ENCODE measurements at regions not wholly inside any gene's neighbourhood (a gene's known extent, or its start where the extent isn't known, plus 50 kb on each side); places are given as distances from the start of the nearest gene placed in this dataset.

DNA sequence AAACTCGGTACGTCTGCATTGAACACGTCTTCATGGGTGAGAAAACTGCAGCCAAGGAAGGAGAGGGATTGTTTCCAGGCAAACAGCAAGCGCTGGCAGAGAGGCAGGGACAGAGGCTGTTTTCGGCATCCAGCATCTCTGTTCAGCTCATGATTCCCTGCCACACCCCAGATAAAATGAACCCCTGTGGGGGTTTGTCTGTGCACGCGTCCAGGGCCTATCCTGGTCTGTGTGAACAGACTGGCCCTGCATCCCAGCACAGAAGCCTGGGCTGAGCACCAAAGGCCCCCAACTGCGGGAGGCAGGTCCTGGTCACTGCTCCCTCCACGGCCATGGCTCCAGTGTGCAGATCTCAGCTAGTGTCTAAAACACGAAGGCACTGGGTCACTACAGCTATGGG lies 83.3 kb upstream of the FAM20C start:
- Histone ChIP-seq H3K27ac (ENCODE audit: low read depth, low read length) (no peak overlapping the region), H3K4me3 (ENCODE audit: low read depth in 1 of 2, low read length in 2 of 2) (no peak overlapping the region), H3K27me3 (ENCODE audit: control insufficient read depth in 1 of 2, insufficient read depth in 2 of 2, low read length in 2 of 2) (peaks cover 0 to 3% of the 10 kb centered on the region in 2 donors), H3K4me1 (ENCODE audit: control insufficient read depth in 1 of 2, insufficient read depth in 2 of 2, low read length in 2 of 2) (no peaks in the 10 kb centered on the region), H3K36me3 (ENCODE audit: control insufficient read depth in 1 of 2, insufficient read depth in 2 of 2, low read length in 2 of 2) (no peaks in the 10 kb centered on the region), H3K9me3 (ENCODE audit: control insufficient read depth in 1 of 2, low read length in 2 of 2) (no peaks in the 10 kb centered on the region), H3K9ac (ENCODE audit: low read depth in 1 of 2, low read length in 2 of 2) (no peak overlapping the region)

DNA sequence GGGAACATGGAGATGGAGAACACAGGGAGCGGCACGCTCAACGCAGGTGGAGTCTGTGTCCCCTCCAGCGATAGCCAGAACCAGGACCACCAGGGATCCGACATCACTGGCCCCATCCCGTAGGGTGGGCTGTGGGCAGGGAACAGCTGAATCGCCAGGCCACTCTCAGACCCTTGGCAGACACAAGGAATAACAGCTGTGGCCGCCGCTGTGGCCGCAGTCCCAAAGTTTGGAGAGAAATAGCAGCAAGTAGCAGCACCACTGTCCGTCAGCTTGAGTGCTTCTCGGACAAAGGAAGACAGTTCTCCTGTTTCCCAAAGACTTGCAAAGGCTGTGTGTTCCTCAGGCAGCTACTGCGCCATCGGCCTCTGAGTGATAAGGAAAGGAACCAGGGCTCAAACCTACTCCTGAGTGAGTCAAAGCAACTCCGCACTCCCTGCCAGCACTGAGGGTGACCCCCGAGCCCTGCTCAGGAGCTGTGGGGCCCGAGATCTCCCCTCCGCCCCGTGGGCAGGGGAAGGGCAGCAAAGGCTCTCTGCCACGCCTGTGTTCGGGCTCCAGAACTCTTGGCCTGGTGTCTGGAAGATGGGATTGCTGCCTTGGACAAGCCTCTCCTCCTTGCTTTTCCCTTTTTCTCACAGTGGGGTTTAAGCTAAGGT lies 82.3 kb upstream of the FAM20C start:
- Histone ChIP-seq H3K4me1 (ENCODE audit: control insufficient read depth in 1 of 2, insufficient read depth in 2 of 2, low read length in 2 of 2) (no peaks in the 10 kb centered on the region), H3K9me3 (ENCODE audit: control insufficient read depth in 1 of 2, low read length in 2 of 2) (no peaks in the 10 kb centered on the region), H3K27ac (ENCODE audit: low read depth, low read length) (no peak overlapping the region), H3K27me3 (ENCODE audit: control insufficient read depth in 1 of 2, insufficient read depth in 2 of 2, low read length in 2 of 2) (peaks cover 0 to 2% of the 10 kb centered on the region in 2 donors), H3K4me3 (ENCODE audit: low read depth in 1 of 2, low read length in 2 of 2) (no peak overlapping the region), H3K36me3 (ENCODE audit: control insufficient read depth in 1 of 2, insufficient read depth in 2 of 2, low read length in 2 of 2) (no peaks in the 10 kb centered on the region), H3K9ac (ENCODE audit: low read depth in 1 of 2, low read length in 2 of 2) (no peak overlapping the region)

DNA sequence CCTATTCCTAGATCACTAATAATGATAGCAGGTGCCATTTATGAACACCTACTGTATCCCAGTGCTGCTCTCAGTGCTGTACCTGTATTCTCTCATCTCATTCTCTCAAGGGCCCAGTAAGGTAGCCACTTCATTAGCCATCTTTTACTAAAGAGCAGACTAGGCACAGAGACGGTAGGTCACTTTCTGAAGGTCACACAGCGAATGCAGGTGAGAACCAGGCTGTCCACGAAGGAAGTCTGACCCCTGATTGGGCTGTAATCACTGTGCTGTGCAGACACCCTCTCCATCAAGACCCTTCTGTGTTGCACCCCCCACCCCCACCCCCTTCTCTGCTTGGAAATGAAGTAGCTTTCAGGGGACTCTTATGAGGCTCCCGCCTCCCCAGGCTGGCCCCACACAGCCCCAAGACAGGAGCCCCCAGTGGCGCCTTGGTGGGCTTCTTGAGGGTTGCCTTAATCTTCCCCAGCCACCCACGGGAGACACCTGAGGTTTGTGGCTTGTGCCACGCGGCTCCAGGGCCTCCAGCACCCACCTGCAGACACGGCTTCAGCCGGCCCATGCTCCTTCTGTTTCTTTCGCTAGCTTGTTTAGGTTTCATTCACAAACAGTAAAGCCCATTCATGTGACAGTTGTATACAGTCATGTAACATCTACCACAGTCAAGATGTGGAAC lies 81.7 kb upstream of the FAM20C start:
- H3K36me3 ChIP-seq (ENCODE audit: control insufficient read depth in 1 of 2, insufficient read depth in 2 of 2, low read length in 2 of 2) = no peaks in the 10 kb centered on the region
- H3K27me3 ChIP-seq (ENCODE audit: control insufficient read depth in 1 of 2, insufficient read depth in 2 of 2, low read length in 2 of 2) = no peaks in the 10 kb centered on the region
- H3K9me3 ChIP-seq (ENCODE audit: control insufficient read depth in 1 of 2, low read length in 2 of 2) = no peaks in the 10 kb centered on the region
- H3K27ac ChIP-seq (ENCODE audit: low read depth, low read length) = no peak overlapping the region
- H3K4me1 ChIP-seq (ENCODE audit: control insufficient read depth in 1 of 2, insufficient read depth in 2 of 2, low read length in 2 of 2) = no peaks in the 10 kb centered on the region
- H3K9ac ChIP-seq (ENCODE audit: low read depth in 1 of 2, low read length in 2 of 2) = no peak overlapping the region
- no peak overlapping the region for H3K4me3 ChIP-seq (ENCODE audit: low read depth in 1 of 2, low read length in 2 of 2)

DNA sequence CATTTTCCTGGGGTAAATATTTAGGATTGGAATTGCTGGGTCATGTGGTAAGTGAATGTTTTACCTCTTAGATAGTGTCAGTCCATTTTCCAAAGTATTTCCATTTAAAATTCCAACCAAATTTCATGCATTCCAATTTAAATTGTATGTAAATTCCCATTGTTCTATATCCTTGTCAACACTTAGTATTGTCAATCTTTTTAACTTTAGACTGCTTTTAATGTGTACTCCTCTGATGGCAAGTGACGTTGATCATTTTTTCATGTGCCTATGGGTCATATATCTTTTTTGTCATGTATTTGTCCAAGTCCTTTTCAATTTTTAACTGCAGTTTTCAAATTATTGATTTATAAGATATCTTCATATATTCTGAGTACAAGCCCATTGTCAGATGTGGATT lies 80.8 kb upstream of the FAM20C start:
- Histone ChIP-seq H3K27ac (ENCODE audit: low read depth, low read length) (no peak overlapping the region), H3K9ac (ENCODE audit: low read depth in 1 of 2, low read length in 2 of 2) (no peak overlapping the region), H3K27me3 (ENCODE audit: control insufficient read depth in 1 of 2, insufficient read depth in 2 of 2, low read length in 2 of 2) (no peaks in the 10 kb centered on the region), H3K9me3 (ENCODE audit: control insufficient read depth in 1 of 2, low read length in 2 of 2) (no peaks in the 10 kb centered on the region), H3K4me1 (ENCODE audit: control insufficient read depth in 1 of 2, insufficient read depth in 2 of 2, low read length in 2 of 2) (no peaks in the 10 kb centered on the region), H3K36me3 (ENCODE audit: control insufficient read depth in 1 of 2, insufficient read depth in 2 of 2, low read length in 2 of 2) (no peaks in the 10 kb centered on the region), H3K4me3 (ENCODE audit: low read depth in 1 of 2, low read length in 2 of 2) (no peak overlapping the region)

DNA sequence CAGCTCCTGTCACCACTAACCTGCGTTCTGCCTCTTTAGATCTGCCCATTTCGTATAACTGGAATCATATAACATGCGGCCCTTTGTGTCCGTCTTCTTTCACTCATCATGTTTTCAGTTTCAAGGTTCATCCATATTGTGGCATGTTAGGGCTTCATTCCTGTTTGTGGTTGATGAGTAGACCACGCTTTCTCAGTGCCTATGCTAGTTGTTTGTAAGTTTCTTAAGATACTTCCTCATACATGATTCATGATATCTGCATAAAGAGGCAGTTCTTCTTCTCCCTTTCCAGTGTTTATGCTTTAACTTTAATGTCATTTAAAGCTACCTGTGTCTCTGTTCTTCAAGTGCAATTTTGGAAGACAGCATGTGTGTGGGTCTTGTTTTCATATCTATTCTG lies 79.5 kb upstream of the FAM20C start:
- Histone ChIP-seq H3K9me3 (ENCODE audit: control insufficient read depth in 1 of 2, low read length in 2 of 2) (no peaks in the 10 kb centered on the region), H3K27ac (ENCODE audit: low read depth, low read length) (no peak overlapping the region), H3K36me3 (ENCODE audit: control insufficient read depth in 1 of 2, insufficient read depth in 2 of 2, low read length in 2 of 2) (no peaks in the 10 kb centered on the region), H3K4me3 (ENCODE audit: low read depth in 1 of 2, low read length in 2 of 2) (no peak overlapping the region), H3K9ac (ENCODE audit: low read depth in 1 of 2, low read length in 2 of 2) (no peak overlapping the region), H3K4me1 (ENCODE audit: control insufficient read depth in 1 of 2, insufficient read depth in 2 of 2, low read length in 2 of 2) (no peaks in the 10 kb centered on the region), H3K27me3 (ENCODE audit: control insufficient read depth in 1 of 2, insufficient read depth in 2 of 2, low read length in 2 of 2) (no peaks in the 10 kb centered on the region)

DNA sequence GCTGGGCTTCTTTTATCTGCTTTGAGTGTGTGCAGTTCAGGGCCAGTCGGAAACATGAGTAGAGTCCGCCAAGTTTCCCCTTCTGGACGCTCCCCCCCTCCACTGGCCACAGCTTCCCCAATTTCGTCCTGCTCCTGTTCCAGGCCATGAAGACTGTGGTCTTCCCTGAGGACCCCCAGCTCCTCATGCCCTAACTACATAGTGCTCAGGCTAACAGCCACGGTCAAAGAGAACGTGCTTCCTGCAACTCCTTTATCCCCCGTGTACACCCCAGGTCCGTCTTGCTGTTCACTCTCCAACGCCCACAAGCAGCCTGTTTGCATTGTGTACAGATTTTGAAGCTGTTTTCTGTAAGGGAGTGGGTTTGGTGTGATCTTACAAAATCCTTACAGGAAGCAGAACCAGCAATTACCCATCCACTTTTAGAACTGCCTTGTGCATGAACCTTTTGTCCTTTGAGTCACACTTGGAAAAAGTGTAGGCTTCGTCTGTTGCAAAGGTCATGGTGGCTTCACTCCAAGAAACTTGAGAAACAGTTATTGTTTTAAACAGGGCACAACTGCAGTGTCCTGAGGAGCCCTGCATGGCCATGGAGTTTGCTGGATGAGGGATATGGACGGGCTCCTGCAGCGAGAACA lies 77.0 kb upstream of the FAM20C start:
- no peaks in the 10 kb centered on the region for H3K4me1 ChIP-seq (ENCODE audit: control insufficient read depth in 1 of 2, insufficient read depth in 2 of 2, low read length in 2 of 2)
- H3K9me3 ChIP-seq (ENCODE audit: control insufficient read depth in 1 of 2, low read length in 2 of 2) = no peaks in the 10 kb centered on the region
- H3K4me3 ChIP-seq (ENCODE audit: low read depth in 1 of 2, low read length in 2 of 2) = no peak overlapping the region
- no peaks in the 10 kb centered on the region for H3K36me3 ChIP-seq (ENCODE audit: control insufficient read depth in 1 of 2, insufficient read depth in 2 of 2, low read length in 2 of 2)
- no peak overlapping the region for H3K27ac ChIP-seq (ENCODE audit: low read depth, low read length)
- no peak overlapping the region for H3K9ac ChIP-seq (ENCODE audit: low read depth in 1 of 2, low read length in 2 of 2)
- no peaks in the 10 kb centered on the region for H3K27me3 ChIP-seq (ENCODE audit: control insufficient read depth in 1 of 2, insufficient read depth in 2 of 2, low read length in 2 of 2)

DNA sequence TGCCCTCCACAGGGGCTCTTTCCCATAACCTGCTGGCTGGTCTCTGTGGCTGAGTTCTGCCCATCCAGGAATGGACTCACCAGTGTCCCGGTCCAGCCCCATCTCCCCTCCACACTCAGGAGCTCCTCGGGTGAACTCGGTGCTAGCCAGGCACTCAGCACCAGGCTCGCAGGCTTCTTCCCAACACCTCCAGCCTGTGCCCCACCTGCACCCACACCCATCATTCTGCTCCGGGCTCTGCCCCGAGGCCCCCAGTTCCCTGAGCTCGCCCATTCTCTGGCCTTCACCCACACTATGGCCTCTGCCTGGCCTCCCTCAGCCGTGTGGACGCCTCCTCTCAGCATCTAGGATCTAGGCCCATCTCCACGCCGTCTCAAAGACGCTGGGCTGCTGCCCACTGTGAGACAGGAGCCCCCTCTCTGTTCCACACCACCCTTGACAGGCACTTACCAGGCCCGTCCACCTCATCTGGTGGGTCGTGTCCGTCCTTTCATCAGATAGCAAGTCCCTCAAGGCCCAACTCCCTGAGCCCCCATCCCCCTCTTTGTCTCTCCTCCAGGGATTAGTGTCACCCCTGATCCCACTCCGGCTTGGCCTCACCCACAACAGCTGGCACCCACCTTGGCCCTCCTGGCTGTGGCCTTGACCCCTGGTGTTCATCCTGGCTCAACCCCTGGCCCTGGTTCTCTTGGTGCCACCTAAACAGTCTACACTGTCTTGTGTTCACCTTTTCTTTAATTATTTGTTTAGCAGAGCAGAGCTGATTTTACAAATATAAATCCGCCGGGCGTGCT lies 76.0 kb upstream of the FAM20C start:
- Histone ChIP-seq H3K4me1 (ENCODE audit: control insufficient read depth in 1 of 2, insufficient read depth in 2 of 2, low read length in 2 of 2) (no peaks in the 10 kb centered on the region), H3K27ac (ENCODE audit: low read depth, low read length) (no peak overlapping the region), H3K9me3 (ENCODE audit: control insufficient read depth in 1 of 2, low read length in 2 of 2) (no peaks in the 10 kb centered on the region), H3K4me3 (ENCODE audit: low read depth in 1 of 2, low read length in 2 of 2) (no peak overlapping the region), H3K27me3 (ENCODE audit: control insufficient read depth in 1 of 2, insufficient read depth in 2 of 2, low read length in 2 of 2) (no peaks in the 10 kb centered on the region), H3K9ac (ENCODE audit: low read depth in 1 of 2, low read length in 2 of 2) (no peak overlapping the region), H3K36me3 (ENCODE audit: control insufficient read depth in 1 of 2, insufficient read depth in 2 of 2, low read length in 2 of 2) (no peaks in the 10 kb centered on the region)

DNA sequence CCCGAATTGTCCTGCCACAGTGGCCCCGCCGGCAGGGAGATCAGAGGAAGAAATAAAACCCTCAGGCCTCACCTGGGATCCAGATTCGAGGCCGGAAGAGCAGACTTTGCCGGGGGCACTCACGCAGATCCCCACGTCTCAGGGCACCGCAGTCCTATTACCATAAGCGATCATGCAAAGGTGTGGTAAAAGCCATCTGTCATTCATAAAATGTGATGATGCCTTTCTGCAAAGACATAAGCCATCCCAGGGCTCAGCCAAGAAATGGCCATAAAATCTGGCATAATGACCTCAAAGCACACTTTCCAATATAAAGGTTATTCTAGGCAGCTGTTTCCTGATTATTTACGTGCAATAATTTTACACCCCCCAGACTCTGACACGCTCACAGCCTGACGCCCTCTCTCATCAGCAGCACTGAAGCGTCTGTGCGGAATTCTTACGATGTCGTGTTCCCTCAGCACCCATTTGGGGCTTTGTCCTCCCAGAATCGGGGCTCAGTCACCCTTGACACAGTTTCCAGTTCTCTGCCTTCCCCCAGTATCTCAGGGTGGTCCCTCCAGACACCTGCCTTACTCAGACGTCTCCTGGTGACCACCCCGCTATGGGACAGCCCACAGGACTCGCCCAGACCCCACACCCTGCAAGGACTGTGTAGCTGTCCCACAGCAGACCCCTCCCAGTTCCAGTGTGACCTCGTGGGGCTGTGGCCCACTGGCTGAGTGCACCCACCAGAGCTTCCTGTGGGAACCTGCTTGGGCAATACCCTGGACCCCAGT lies 74.3 kb upstream of the FAM20C start:
- Histone ChIP-seq H3K4me1 (ENCODE audit: control insufficient read depth in 1 of 2, insufficient read depth in 2 of 2, low read length in 2 of 2) (no peaks in the 10 kb centered on the region), H3K36me3 (ENCODE audit: control insufficient read depth in 1 of 2, insufficient read depth in 2 of 2, low read length in 2 of 2) (no peaks in the 10 kb centered on the region), H3K9me3 (ENCODE audit: control insufficient read depth in 1 of 2, low read length in 2 of 2) (no peaks in the 10 kb centered on the region), H3K27ac (ENCODE audit: low read depth, low read length) (no peak overlapping the region), H3K27me3 (ENCODE audit: control insufficient read depth in 1 of 2, insufficient read depth in 2 of 2, low read length in 2 of 2) (no peaks in the 10 kb centered on the region), H3K9ac (ENCODE audit: low read depth in 1 of 2, low read length in 2 of 2) (no peak overlapping the region), H3K4me3 (ENCODE audit: low read depth in 1 of 2, low read length in 2 of 2) (no peak overlapping the region)

DNA sequence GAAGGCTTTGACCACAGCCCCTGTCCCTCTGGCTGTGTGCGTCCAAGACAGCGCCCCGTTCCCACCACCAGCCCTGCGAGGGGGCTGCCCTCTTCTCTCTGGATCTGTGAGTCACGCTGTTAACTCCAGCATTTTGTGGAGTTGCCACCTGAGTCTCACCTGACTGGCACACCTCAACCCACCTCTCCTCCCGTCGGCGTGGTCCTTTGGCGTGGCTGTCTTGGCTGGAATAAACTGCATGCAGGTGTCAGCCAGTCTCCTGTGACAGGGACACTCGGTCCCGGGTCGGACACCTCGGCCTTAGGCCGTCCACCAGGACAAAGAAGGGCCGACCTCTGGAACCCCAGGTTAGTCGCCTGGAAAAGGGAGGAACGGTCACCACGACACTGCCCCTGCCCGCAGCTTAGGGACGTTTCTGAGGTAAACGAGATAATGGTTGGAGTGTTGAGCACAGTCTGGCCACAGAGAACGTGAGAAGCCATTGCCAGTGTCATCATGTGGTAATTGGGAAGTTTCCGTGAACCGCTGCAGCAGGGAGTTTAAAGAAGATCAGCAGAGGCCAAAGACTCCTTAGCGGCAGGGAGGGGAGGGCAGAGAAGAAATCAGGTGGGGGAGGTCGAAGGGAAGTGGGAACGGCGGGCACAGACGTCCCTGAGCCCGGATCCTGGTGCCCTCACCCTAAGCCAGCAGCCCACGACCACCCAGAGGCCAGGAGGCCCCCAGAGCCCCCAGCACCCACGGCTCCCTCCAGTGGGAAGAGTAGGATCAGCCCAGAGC lies 73.6 kb upstream of the FAM20C start:
- H3K4me1 ChIP-seq (ENCODE audit: control insufficient read depth in 1 of 2, insufficient read depth in 2 of 2, low read length in 2 of 2) = no peaks in the 10 kb centered on the region
- H3K9me3 ChIP-seq (ENCODE audit: control insufficient read depth in 1 of 2, low read length in 2 of 2) = no peaks in the 10 kb centered on the region
- no peaks in the 10 kb centered on the region for H3K36me3 ChIP-seq (ENCODE audit: control insufficient read depth in 1 of 2, insufficient read depth in 2 of 2, low read length in 2 of 2)
- no peak overlapping the region for H3K4me3 ChIP-seq (ENCODE audit: low read depth in 1 of 2, low read length in 2 of 2)
- no peak overlapping the region for H3K9ac ChIP-seq (ENCODE audit: low read depth in 1 of 2, low read length in 2 of 2)
- H3K27me3 ChIP-seq (ENCODE audit: control insufficient read depth in 1 of 2, insufficient read depth in 2 of 2, low read length in 2 of 2) = no peaks in the 10 kb centered on the region
- H3K27ac ChIP-seq (ENCODE audit: low read depth, low read length) = no peak overlapping the region
